Sigmoid colon (tissue), 6 donors: ENCODE measurements at regions not wholly inside any gene's neighbourhood (a gene's known extent, or its start where the extent isn't known, plus 50 kb on each side); places are given as distances from the start of the nearest gene placed in this dataset.

Experiments
- DNase-seq: peaks from one replicate; pipeline ENCODE4 v3.0.0-alpha.2; 2019
- H3K27ac ChIP-seq, 4 donors: fragments of 200-600 bp; sonication (generic); one replicate each; pipeline ENCODE4 v1.5.1; 2016 to 2019; ENCODE audit warnings: mild to moderate bottlenecking in 1 of 4
- H3K27me3 ChIP-seq, 3 donors: fragments of 200-600 bp; sonication (generic); one replicate each; pipeline ENCODE4 v1.5.1; 2019; ENCODE audit warnings: mild to moderate bottlenecking in 1 of 3
- H3K36me3 ChIP-seq, 4 donors: fragments of 200-600 bp; sonication (generic); one replicate each; pipeline ENCODE4 v1.5.1; 2016 to 2019
- H3K4me1 ChIP-seq, 4 donors: fragments of 200-600 bp; sonication (generic); one replicate each; pipeline ENCODE4 v1.5.1; 2017 to 2019
- H3K4me3 ChIP-seq, 4 donors: fragments of 200-600 bp; sonication (generic); one replicate each; pipeline ENCODE4 v1.5.1; 2017 to 2019; ENCODE audit warnings: mild to moderate bottlenecking in 2 of 4, moderate library complexity in 1 of 4
- H3K9me3 ChIP-seq, 4 donors: fragments of 200-600 bp in 3 of 4; sonication (generic) in 3 of 4; one replicate each; pipeline versions ENCODE4 v1.5.1 to v1.6.1; 2013 to 2019
- CTCF ChIP-seq, 4 experiments: fragments of 450-650 bp in 3 of 4; fragments of 200-600 bp in 1 of 4; IDR thresholded peaks; one replicate each; pipeline ENCODE4 v1.5.1; 2016 to 2019; ENCODE audit warnings: antibody characterized with exemption in 4 of 4, mild to moderate bottlenecking in 3 of 4, moderate library complexity in 2 of 4
- EP300 ChIP-seq, 4 donors: sonication (generic); formaldehyde crosslinking; IDR thresholded peaks; one replicate each; pipeline ENCODE4 v1.6.1; 2017; ENCODE audit warnings: antibody characterized with exemption in 4 of 4
- POLR2A ChIP-seq, 2 donors: fragments of 450-650 bp; IDR thresholded peaks; one replicate each; pipeline ENCODE4 v1.6.1; 2016; ENCODE audit warnings: antibody characterized with exemption in 2 of 2, mild to moderate bottlenecking in 2 of 2, moderate library complexity in 2 of 2
- POLR2AphosphoS5 ChIP-seq, 4 donors: sonication (generic); formaldehyde crosslinking; IDR thresholded peaks; one replicate each; pipeline ENCODE4 v1.6.1; 2017; ENCODE audit warnings: antibody characterized with exemption in 4 of 4
- WGBS, 2 donors: extraction: QIAGEN DNeasy Blood & Tissue Kit; methylation state at CpG; one replicate each; pipeline ENCODE4 v1.1.7; 2013; 5-methylcytosine and 5-hydroxymethylcytosine counted together
- intact Hi-C: fragments of 100-400 bp; cut with DNase I; formaldehyde crosslinking; loops from one replicate; pipeline ENCODE4 v1.15.1; 2023
- donor health status: healthy with polysubstance abuse.
- donor health status: healthy.

DNA sequence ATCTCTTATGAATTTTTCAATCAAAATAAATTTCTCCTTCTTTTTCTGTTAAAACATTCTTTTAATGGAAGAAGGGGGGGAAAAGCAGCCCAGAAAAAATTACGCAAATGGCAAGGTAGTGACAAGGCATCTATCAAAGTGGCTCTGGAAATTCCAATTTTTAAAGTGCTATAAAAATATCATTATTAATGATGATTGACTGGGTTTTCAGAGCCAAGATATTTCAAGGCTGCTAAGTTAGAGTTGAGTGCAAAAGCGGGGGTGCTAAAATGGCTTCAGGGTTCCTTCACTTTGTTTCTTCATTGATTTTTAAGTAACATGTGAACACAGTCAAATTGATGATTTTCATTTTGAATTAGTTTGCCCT, 171.6 kb upstream of the CITED2 start:
- Histone ChIP-seq H3K27ac (peak overlapping the region in 3 of 4 donors; percentile 30 to 50 (median 49)), H3K9me3 (no peaks in the 10 kb centered on the region), H3K36me3 (no peaks in the 10 kb centered on the region), H3K27me3 (no peaks in the 10 kb centered on the region), H3K4me1 (peaks cover 0 to 37% (median 26%) of the 10 kb centered on the region in 4 donors), H3K4me3 (no peak overlapping the region)
- WGBS, 2 donors = 92 to 94% methylated on average over 2 of the region's 2 CpGs
- intact Hi-C loops = loop anchor here (5.0 kb wide), 1 partner anchor 41 kb away; no protein-coding TSS in a partner anchor
- TF ChIP-seq EP300 (IDR thresholded peaks at IDR 0.05) (no peak), POLR2AphosphoS5 (IDR thresholded peaks at IDR 0.05) (no peak), CTCF (IDR thresholded peaks at IDR 0.05) (no peak), POLR2A (IDR thresholded peaks at IDR 0.05) (no peak)
- no peak for DNase-seq

DNA sequence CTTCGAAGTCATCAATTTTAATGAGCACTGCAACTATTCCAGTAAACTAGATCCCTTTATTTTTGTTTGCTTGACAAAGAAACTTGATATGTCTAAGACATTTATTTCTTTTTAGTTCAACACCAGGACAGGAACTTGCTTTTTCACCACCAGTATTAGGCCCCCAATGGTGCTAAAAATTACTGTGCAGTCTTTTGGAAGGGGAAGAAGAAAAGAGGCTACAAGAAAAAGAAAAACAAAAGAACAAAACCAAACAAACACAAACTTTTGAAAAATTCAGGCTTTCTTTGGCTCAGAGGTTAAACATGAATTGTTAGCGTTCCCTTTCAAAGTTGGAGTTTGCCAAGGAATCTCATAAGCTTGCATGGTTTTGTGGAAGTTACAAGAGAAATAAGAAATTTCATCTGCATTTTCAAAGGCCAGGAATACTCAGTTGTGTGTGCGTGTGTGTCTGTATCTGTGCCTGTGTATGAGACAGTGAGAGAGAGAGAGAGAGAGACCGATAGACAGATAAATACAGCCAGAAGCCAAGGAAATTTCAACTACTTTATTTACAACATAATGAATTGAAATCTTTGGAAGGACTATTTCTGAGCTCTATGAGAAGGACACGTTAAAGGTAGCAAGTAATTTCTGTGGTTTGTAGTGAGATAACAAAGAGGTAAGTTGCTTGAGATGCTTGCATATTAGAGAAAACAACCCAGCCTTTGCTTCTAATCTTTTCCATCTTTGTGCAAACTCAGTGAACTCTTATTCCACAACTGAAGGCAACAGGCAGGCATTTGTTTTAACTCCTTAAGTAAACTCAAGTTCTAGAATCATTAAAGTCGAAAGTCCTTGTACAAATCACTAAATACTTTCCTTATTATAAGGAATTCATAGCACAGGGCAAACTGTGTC, 171.0 kb upstream of the CITED2 start:
- Histone ChIP-seq H3K4me3 (no peak overlapping the region), H3K27me3 (no peaks in the 10 kb centered on the region), H3K27ac (peak overlapping the region; percentile 18 to 50 (median 40)), H3K36me3 (no peaks in the 10 kb centered on the region), H3K4me1 (peaks cover 0 to 39% (median 28%) of the 10 kb centered on the region in 4 donors), H3K9me3 (no peaks in the 10 kb centered on the region)
- TF ChIP-seq POLR2AphosphoS5 (IDR thresholded peaks at IDR 0.05) (no peak), POLR2A (IDR thresholded peaks at IDR 0.05) (no peak), EP300 (IDR thresholded peaks at IDR 0.05) (no peak), CTCF (IDR thresholded peaks at IDR 0.05) (no peak)
- 52 to 62% methylated on average over 6 of the region's 6 CpGs for WGBS, 2 donors
- intact Hi-C loops = loop anchor here (5.0 kb wide), 1 partner anchor 42 kb away; no protein-coding TSS in a partner anchor
- no peak for DNase-seq

GRCh38 chr6:139544701-139545057, 170.2 kb upstream of the CITED2 start:
- 80 to 83% methylated on average over 2 of the region's 2 CpGs for WGBS, 2 donors
- H3K9me3 ChIP-seq = no peaks in the 10 kb centered on the region
- no peaks in the 10 kb centered on the region for H3K36me3 ChIP-seq
- H3K27me3 ChIP-seq = no peaks in the 10 kb centered on the region
- TF ChIP-seq CTCF (IDR thresholded peaks at IDR 0.05) (no peak), POLR2AphosphoS5 (IDR thresholded peaks at IDR 0.05) (no peak), POLR2A (IDR thresholded peaks at IDR 0.05) (no peak), EP300 (IDR thresholded peaks at IDR 0.05) (no peak)
- H3K4me1 ChIP-seq = peaks cover 0 to 46% (median 36%) of the 10 kb centered on the region in 4 donors
- intact Hi-C loops = loop anchor here (5.0 kb wide), 1 partner anchor 43 kb away; no protein-coding TSS in a partner anchor
- peak overlapping the region; percentile 18 to 50 (median 40) for H3K27ac ChIP-seq
- H3K4me3 ChIP-seq = no peak overlapping the region
- DNase-seq = no peak

DNA sequence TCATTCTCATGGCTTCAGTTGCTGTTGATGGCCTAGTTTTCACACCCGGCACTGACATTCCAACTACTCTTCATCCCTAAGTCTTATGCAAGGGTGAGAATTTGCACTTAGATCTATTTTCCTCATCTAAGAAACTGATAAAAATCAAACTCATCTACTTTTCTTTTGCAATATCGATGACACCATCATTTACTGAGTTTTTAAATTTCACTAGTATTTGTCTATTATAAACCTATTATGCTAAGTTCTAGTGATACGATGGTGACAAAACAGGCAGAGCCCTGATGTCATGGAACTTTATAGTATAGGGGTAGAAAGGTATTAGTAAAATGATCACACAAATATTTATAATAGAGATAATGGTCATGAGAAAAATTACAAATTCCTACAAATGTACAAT, 167.9 kb upstream of the CITED2 start:
- H3K4me3 ChIP-seq = no peak overlapping the region
- intact Hi-C loops = no loop called here
- H3K36me3 ChIP-seq = no peaks in the 10 kb centered on the region
- 95 to 97% methylated on average over 3 of the region's 3 CpGs for WGBS, 2 donors
- no peak overlapping the region for H3K27ac ChIP-seq
- H3K9me3 ChIP-seq = no peaks in the 10 kb centered on the region
- H3K4me1 ChIP-seq = peaks cover 0 to 51% (median 39%) of the 10 kb centered on the region in 4 donors
- H3K27me3 ChIP-seq = no peaks in the 10 kb centered on the region
- no peak for DNase-seq
- TF ChIP-seq POLR2A (IDR thresholded peaks at IDR 0.05) (no peak), CTCF (IDR thresholded peaks at IDR 0.05) (no peak), POLR2AphosphoS5 (IDR thresholded peaks at IDR 0.05) (no peak), EP300 (IDR thresholded peaks at IDR 0.05) (no peak)
